HUDEP-2 (cell line): ENCODE measurements at regions not wholly inside any gene's neighbourhood (a gene's known extent, or its start where the extent isn't known, plus 50 kb on each side); places are given as distances from the start of the nearest gene placed in this dataset.

Experiments
- DNase-seq, 76 experiments: peaks; one replicate each; lab custom pipeline; 2025; ENCODE audit not compliant: unreplicated experiment in 76 of 76; lab: John Stamatoyannopoulos, UW

DNA sequence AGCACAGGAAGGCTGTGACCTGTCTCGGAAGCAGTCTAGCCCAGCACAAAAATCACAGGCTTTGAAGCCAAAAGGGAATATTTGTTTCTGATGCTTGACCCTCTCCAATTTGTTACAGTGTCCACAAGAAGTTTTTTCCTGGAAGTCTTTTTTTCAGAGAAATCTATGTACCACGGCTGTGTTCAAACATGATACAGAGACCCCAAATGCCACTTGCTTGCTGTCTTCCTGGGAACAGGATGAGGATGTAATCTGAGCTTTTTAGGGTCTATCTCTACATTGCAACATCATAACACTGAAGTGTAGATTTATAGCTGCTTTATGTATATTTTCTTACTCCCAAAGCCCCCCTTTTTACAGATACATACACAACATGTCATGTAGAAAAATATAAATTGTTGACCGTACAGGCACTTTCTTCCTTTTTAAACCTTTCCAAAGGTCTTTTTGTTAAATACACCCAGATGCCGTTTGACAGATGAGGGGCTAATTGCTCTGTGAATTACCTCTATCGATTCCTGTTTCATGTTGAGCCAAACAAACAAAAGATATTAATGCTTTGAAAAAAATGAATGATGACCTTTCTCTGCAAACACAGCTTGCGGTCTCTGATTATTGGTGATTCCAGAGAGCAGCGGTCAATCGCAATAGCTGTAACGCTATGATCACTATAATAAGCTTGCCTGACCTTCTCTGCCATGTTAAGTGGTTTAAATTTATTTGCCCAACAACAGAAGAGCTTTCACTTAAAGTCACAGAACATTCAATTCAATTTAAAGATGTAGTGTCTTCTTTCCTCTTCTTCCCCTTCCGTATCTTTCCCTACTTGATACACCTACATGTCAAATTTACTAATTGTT is 875.9 kb upstream of the NR2F2 start:
- DNase-seq: no peak

DNA sequence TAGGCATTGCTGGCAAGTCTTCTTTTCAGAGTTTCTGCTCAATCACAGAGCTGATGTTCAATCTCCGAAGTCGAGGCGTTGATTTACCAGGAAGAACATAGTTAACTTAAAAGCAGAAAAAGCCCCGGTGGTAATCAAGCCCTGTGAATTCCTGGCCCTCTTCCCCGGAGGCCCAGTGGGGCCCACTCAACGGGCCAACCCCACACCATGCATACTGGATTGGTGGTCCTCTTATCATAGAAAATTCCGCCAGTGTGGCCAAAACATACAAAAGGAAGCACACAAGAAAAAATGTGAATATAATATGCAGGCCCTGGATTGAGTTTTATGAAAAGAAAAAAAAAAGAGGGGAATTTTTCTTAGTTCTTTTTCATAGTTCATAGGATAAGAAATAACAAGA is 873.0 kb upstream of the NR2F2 start:
- no peak for DNase-seq

DNA sequence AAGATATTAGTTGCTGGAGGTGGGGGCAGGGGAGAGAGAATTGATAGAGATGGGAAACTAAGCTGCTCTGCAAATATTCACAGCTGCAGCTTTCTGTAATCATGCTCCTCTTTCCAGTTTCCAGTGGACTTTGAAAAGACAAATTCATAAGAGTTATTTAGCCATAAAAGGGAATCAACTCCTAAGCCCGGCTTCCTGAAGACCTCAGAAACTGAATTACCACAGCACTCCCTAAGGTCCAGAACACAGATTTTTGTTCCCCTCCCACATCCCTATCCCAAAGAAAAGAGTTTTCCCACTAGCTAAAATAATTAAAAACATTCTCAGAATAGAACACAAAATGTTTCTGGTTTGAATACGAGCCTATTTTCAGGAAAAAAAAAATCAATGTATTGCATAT is 871.8 kb upstream of the NR2F2 start:
- no peak for DNase-seq

DNA sequence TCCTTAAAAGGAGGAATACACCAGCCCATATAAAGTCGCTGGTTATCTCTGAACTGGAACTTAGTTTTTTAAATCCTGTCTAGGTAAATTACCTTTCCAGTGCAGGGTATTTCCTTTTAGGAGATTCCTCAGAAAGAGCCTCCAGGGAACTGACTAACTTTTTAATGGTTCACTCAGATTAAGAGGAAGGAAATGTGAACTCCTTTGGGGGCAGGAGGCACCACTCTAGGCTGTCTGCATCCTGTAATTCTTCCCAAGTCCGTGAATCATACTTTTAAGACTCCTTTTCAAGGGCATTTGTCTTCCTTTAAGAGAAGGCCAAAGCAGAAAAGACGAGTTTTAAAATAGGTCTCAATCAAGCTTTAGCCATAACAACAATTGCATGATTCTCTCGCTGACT is 871.2 kb upstream of the NR2F2 start:
- DNase-seq: no peak

DNA sequence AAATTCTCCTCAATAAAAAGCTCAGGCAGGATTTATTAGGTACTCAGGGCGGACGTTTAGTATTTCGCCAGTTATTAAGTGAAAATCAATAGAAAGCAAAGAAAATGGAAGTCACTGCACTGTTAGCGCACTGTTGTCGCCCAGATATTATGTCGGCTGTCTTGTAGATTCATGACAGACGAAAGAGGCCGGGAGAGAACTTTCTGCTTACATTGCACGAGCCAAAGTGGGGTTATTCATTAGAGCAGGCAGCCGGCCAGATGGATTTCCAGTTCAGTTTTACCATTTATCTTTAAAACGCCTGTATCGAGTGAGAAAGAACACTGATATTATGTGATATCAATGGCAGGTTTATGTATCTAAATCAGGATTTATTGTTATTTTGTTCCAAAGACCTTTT is 866.0 kb upstream of the NR2F2 start:
- DNase-seq: no peak

DNA sequence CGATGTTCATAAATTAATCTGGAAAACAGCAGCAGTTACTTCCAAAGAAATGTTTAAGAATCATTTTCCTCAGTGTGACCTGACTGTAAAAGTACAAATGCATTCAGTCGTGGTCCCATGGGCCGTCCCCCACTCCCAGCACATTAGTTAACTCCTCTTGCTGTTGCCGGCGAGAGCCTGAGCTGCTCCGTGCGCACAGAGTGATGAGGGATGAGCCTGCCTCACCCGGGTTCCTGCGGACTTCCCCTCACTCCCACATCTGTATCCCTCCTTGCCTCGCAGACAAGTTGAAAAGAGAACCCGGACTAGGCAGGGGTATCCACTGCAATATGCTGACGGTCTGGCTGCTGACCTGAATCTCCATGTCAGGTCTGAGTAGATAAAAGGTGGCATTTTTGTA is 861.7 kb upstream of the NR2F2 start:
- DNase-seq: no peak

DNA sequence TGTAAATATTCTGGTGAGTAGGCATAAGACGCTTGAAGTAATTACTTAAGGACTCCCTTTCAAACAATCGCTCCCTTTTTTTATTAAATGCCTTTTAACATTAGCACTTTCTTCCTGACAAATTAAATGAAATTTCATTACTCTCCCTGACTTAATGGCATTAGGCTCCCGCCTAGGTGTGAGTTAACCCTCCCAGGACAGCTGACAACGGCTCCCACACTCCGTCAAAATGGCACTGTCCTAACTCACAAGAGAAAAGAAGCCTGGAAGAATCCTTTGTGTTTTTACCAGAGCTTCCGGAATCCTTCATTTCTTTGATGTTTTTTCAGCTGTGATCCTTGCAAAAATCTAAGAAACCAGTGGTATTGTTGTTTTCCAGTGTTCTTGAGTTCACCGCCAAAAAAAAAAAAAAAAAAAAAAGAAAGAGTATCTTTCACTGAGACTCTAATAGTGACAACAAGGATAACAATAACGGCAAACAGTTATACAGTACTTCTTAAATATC is 861.0 kb upstream of the NR2F2 start:
- no peak for DNase-seq

DNA sequence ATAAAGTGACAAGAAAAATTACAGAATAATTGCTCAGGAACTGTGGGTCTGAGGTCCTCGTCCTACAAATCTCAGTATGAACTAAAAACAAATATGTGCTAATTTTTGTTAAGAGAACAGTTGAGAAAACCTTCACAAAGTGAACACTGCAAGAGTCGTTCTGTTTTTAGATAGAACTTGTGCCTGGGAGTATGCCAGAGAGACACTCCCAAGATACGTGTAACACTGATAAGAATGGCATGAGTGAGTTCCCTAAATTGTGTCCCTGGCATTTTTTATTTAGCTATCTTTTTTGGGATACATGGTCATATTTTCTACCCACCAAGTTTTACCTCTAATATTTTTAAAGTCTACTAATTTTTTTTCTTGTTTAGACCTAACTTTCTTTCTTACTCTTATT is 860.0 kb upstream of the NR2F2 start:
- peak in 14 of 76 experiments; percentile 2 to 59 (median 18) for DNase-seq

DNA sequence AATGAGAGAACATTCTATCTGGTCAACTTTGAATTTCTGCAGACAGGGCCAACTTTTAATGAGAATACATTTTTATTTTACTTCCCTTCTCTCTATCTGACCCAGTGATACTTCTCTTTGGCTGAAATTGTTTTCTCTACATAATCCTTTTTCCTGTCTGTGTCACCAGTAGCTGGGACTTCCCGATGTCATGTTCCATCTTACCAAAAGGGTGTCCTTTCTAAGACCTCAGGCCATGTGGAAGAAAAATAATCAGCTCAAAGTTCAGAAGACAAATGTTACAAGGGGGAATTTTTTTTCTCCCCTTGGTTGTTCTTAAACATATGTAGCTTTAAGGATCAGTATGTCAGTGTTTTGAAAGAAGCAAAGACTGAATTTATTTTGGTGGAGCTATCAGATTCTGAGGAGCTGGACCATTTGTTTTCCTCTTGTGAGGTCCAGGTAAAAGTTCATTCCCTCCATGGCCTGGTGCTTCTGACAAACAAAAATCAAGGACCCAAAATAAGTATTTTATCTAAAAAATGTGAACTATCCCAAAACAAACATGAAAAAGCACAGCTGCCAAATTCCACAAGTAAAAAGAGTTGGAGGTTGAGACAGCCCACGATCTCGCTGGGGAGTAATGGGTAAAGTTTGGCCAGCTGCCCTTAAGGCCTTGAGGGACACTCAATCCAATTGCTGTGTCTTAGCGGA is 859.4 kb upstream of the NR2F2 start:
- no peak for DNase-seq

DNA sequence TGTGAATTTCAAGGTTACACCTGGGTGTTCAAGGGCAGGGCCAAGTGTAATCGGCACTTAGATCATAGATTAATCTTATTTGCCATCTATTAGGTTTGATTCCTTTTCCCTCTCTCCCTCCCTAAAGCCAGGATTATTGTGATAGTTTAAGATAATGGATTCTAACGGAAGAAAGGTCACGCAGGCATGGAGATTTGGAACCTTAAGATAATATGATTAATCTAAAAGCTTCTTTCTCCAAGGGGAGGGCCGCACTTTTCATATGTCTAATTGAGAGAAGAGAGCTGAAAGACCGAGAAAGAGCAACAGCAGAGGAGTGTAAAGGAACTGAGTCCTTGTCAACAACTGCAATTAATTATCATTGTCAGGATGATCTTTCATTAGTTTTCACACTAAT is 858.8 kb upstream of the NR2F2 start:
- DNase-seq: no peak

DNA sequence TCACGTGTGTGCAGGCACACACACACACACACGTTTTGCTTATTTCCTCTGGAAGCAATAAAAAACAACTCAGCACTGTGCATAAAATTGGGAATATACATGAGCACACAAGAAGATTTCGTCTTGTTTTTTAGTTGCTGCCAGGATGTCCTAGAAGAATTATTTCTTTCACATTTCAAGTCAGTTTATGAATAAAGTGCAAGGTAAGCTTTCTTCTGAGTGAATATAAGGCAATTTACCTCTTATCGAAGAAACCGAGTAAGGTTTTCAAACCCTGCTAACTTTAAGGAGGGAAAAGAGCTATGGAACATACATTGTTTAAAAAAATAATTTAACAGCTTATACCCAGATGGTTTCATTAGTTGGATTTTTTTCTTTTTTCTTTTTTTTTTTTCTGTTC is 855.4 kb upstream of the NR2F2 start:
- DNase-seq: no peak

DNA sequence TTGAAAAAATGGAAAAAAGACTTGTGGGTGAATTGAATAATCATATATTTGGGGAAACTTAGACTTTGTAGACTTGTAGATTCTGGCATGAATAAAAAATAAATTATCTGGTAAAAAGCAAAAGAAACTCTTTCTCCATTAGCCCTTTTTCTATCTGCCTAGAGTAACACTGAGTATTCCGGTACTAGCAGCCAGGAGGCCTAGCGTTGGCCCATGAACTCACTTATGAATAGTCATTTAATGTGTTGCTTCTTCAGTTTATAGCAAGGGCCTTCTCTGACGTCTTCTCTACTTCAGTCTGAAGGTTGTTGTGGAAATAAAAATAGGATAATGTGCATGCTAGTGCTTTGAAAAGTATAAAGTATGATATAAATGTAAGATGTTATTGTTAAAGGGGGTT is 851.2 kb upstream of the NR2F2 start:
- DNase-seq: no peak

DNA sequence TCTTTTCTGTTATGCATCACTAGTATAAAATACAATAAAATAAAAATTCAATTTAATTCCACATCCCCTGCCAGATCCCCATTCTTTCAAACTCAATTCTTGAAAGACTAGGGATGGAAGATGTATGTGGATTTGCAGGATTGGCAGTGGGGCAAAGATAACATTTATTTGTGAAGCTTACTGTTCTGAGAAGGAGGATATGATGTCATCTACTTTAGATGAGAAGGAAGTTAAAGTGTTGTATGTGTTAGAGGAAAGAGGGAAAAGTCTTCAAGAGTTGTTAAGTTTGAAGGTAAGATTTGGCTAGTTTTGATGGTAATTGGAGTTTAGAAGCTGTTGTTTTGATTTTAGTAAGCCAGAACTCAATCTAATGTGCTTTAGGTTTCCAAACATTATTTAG is 845.1 kb upstream of the NR2F2 start:
- no peak for DNase-seq

DNA sequence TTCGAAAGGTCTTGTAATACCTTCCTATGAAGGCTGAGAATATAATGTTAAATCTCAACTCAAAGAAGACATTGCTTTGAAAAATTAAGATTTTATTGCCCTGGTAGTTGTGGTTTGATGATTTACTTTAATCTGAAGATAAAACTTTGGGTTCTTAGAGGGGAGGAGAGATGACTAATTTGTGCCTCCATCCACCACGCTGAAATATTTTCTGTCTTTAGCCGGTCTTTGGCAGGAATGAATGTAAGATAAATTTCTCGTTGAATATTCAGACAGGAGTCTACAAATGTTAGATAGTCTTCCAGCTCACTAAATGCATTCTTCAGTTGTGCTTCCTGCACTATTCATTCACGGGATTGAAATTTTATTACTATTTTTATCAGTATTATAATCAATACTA is 844.3 kb upstream of the NR2F2 start:
- DNase-seq: no peak

DNA sequence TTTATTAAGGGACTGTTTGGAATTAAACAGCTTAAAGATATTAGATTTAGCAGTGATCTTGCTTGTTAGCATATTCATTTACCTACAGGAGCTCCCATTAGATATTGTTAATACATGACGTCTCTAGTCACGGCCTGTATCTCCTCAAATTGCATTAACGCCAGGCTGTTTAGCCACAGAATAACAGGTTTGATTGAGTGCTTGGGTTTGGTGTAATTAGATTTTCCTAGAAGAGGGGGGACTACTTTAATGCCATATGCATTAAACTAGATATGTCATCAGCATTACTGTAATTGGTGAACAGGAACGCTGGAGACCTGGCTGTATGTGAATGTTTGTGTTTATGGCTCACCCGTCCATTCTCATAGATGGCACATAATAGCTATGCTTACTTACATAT is 841.4 kb upstream of the NR2F2 start:
- DNase-seq: no peak

DNA sequence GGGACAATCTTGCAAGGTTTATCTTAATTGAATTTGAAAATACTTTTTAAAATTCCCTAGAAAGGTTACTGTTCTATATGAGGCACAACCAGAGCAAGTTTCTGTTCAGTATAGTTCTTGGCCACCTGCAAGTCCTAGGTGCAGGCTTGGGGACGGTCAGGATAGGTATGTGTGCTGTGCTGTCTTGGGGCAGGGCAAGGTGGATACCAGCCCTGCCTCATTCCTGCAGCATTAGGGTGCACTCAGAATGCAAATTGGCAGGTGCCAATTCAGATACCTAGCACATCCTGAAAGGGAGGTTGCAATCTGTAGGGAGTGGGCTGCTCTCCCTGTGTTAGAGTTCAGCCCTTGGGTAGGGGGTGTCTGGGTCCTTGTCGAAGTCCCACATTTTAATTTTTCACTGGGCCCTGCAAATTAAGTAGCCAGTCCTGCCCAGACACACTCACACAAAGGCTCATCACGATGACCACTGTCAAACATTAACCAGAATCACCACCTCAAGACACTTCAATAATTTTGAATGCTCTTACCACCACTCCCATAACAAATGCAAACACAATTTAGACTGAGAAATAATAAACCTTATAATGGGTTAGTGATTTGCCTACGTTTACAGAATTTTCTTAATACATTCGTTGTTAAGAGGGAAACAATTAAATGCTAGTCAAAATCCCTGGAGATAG is 838.0 kb upstream of the NR2F2 start:
- no peak for DNase-seq

DNA sequence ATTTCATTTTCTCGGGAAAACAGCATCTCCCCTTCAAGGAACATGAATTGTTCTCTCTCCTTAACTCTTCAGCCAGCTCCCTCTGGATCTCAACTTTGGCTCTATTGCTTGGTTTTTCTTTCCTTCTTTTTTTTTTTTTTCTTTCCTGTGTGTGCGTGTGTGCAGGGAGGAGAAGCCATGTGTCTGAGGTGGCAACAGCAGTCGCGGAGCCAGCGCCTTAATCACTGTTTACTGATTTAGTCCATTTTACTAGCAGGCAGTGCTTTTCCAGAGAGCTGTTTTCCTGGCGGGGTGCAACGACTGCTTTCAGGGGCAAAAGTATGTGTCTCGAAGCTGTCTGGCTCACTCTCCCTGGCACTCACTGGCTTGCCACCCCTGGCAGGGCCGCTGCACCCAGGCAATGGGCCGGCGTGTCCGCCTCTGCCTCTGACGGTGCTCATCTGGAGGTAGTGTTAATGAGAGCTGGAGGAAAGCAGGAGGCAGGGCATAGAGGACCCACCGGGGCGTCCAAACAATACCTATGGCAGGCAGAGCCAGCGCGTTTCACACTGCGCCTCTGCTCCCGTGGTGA is 835.4 kb upstream of the NR2F2 start:
- no peak for DNase-seq

DNA sequence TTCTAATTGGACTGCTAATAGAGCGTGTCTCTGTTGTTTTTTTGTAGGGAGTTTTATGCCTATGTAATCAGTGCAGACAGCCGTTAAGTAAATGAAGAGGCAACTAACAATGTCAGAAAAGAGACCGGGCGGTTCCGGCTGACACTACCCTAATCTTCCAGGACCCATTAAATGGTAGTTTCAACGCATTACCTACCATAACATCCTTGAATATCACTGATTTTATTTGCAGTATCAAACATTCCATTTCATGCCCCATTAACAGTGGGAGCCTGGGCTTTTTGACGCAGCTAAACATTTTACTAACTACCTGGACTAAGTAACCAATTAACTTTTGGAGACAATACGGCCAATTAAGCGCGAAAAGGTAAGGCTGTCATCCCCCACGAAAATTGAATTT is 832.9 kb upstream of the NR2F2 start:
- DNase-seq: no peak

DNA sequence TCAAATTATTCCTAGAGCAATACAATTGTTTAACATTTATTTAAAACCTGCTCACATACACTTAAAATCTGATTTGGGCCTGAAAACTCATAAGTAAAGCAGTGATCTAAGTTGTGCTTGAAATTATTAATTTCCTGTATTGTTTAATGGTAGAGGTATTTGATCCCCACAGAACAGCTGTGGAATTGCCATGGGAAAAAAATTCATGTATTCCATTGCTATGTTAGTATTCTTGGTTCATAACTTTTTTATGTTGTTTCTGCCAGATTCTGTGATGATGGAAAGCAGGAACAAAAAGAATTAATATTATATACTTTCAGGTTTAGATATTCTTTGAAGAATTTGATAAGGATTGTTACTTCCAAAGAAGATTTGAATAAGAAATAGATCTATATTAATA is 831.5 kb upstream of the NR2F2 start:
- DNase-seq: no peak

DNA sequence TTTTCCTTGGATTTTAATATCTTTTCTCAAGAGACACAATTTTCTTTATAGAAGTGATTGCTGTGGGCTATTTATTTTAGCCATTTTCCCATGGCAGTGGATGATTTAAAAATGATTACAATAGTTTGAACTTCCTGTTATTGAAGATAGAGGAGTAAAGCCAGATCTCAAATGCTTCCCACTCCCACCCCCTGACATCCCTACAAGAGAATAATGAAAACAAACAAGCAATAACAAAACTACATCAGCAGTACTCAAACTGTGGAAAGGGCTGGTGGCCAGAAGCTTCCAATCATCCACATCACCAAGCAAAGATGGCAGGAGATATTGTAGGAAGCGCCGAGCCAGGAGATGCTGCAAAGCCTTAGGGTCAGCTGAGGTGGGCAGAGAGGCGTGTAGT is 831.1 kb upstream of the NR2F2 start:
- DNase-seq: no peak

DNA sequence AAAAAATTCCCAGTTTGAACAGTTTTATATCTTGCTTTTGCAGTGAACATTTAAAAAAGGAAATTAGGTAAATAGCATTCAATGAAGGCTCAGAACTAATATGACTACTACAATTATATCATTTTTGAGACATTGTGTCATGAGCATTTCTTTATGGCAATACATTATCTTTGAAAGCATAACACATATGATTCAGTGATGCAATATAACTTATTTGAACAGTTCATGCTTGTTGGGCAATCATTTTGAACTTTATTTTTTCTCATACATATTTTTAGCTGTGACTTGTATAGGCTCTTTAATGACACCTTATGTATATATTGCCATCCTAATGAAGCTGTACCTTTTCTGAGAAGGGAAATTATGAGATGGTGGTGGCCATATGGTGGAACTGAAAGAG is 828.6 kb upstream of the NR2F2 start:
- DNase-seq: no peak
